Tibial artery (tissue), 4 donors: ENCODE measurements at regions not wholly inside any gene's neighbourhood (a gene's known extent, or its start where the extent isn't known, plus 50 kb on each side); places are given as distances from the start of the nearest gene placed in this dataset.
"Not testable (repeated sequence)": the region's sequence is repeated elsewhere in the genome, so short reads cannot be mapped to it uniquely, and the experiment has no call there.

Experiments used
- DNase-seq, 2 donors: peaks; one replicate each; pipeline ENCODE4 v3.0.0-alpha.2; 2019
- H3K27ac ChIP-seq, 2 donors: fragments of 200-600 bp; sonication (generic) in 1 of 2; 1 replicate in 1 of 2; 2 replicates in 1 of 2; pipeline ENCODE4 v1.5.1; 2018 to 2019; ENCODE audit warnings: mild to moderate bottlenecking in 1 of 2
- H3K27me3 ChIP-seq, 2 donors: fragments of 200-600 bp; sonication (generic) in 1 of 2; one replicate each; pipeline versions ENCODE4 v1.5.1 to v1.6.0; 2016 to 2019
- H3K36me3 ChIP-seq, 3 donors: fragments of 200-600 bp; sonication (generic) in 2 of 3; one replicate each; pipeline ENCODE4 v1.5.1; 2016 to 2019; ENCODE audit warnings: mild to moderate bottlenecking in 2 of 3
- H3K4me1 ChIP-seq, 4 donors: fragments of 200-600 bp; sonication (generic) in 2 of 4; 1 replicate in 3 of 4; 2 replicates in 1 of 4; pipeline ENCODE4 v1.5.1; 2016 to 2019
- H3K4me3 ChIP-seq, 2 donors: fragments of 200-600 bp; sonication (generic) in 1 of 2; 1 replicate in 1 of 2; 2 replicates in 1 of 2; pipeline ENCODE4 v1.5.1; 2018 to 2019; ENCODE audit warnings: mild to moderate bottlenecking in 2 of 2
- H3K9me3 ChIP-seq, 3 donors: fragments of 200-600 bp; sonication (generic) in 1 of 3; one replicate each; pipeline ENCODE4 v1.5.1; 2016 to 2019
- intact Hi-C: fragments of 100-400 bp; cut with DNase I; formaldehyde crosslinking; loops from one replicate; pipeline ENCODE4 v1.15.0; 2023; ENCODE audit warnings: low total_unique reads

GRCh38 chr2:89095060-89095459, 403.6 kb downstream of the RPIA start:
- H3K4me3 ChIP-seq, DNase-seq, intact Hi-C loops, H3K27me3 ChIP-seq, H3K4me1 ChIP-seq, H3K9me3 ChIP-seq, H3K27ac ChIP-seq, H3K36me3 ChIP-seq: not testable (repeated sequence)

DNA sequence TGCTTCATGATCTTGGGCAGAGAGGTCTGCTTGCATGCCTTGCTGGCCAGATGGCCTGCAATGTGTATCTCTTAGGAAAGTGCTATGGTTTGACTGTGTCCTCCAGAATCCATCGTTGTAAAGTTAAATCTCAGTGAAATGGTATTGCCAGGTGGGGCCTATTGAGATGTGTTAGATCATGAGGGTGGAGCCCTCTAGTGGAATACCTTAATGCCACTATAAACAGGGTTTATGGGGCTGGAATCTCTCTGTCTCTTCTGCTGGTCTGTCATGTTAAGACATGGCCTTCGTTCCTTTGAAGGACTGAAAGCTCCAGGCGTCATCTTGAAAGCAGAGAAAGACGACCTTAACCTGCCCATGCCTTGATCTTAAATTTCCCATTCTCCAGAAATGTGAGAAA, 411.1 kb downstream of the RPIA start:
- intact Hi-C loops, H3K4me1 ChIP-seq: not testable (repeated sequence)

GRCh38 chr2:89106369-89107019, 415.0 kb downstream of the RPIA start:
- intact Hi-C loops, H3K27ac ChIP-seq, DNase-seq, H3K4me1 ChIP-seq, H3K4me3 ChIP-seq, H3K36me3 ChIP-seq, H3K27me3 ChIP-seq, H3K9me3 ChIP-seq: not testable (repeated sequence)

More for the DNA sequence above, 411.1 kb downstream of the RPIA start:
- H3K9me3 ChIP-seq, H3K27me3 ChIP-seq, H3K36me3 ChIP-seq, H3K4me3 ChIP-seq, DNase-seq, H3K27ac ChIP-seq: not testable (repeated sequence)

DNA sequence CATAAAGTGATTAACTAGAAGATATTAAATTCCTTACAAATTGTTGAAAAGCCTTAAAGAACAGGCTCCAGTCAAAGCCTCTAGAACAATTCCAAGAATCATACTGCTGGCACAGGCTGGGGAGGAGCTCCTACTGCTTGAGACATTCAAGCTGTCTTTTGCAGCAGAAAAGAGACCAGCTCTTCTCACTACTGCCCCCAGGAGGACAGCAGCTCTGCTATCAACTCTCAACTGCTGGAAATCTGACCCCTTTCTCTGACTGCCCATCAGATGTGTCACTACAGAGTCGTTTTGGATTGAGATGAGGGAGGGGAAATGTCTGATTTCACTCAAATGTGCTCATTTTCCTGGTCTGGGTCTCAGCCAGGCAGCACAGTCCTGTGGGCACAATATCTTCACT, 421.0 kb downstream of the RPIA start:
- H3K27ac ChIP-seq, intact Hi-C loops, DNase-seq, H3K4me1 ChIP-seq, H3K9me3 ChIP-seq, H3K4me3 ChIP-seq, H3K27me3 ChIP-seq, H3K36me3 ChIP-seq: not testable (repeated sequence)

- H3K4me1 ChIP-seq, H3K27me3 ChIP-seq, H3K27ac ChIP-seq, DNase-seq, intact Hi-C loops, H3K4me3 ChIP-seq, H3K36me3 ChIP-seq, H3K9me3 ChIP-seq: not testable (repeated sequence)
These were observed 421.8 kb downstream of the RPIA start for GRCh38 chr2:89113286-89113685.

DNA sequence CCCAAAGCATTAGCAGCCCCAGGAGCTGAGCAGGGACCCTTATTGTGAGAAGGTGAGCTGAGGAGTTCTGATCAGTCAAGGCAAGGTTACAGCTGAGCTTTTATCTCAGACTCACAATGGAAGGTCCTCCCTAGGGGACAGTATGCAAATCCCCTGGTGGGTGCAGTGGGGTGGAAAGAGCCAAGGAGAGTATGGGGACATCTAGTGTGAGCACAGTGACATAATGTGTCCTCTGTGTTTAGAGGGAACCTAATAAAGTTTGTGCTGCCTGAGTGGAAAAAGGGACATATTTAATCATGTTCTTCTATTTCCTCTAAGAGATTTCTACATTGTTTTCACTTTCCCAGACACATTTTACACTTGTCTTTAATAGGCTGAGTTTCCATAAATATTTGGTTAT, 438.0 kb downstream of the RPIA start:
- intact Hi-C loops, H3K4me3 ChIP-seq, H3K27me3 ChIP-seq, H3K4me1 ChIP-seq, H3K27ac ChIP-seq, H3K36me3 ChIP-seq, H3K9me3 ChIP-seq, DNase-seq: not testable (repeated sequence)

DNA sequence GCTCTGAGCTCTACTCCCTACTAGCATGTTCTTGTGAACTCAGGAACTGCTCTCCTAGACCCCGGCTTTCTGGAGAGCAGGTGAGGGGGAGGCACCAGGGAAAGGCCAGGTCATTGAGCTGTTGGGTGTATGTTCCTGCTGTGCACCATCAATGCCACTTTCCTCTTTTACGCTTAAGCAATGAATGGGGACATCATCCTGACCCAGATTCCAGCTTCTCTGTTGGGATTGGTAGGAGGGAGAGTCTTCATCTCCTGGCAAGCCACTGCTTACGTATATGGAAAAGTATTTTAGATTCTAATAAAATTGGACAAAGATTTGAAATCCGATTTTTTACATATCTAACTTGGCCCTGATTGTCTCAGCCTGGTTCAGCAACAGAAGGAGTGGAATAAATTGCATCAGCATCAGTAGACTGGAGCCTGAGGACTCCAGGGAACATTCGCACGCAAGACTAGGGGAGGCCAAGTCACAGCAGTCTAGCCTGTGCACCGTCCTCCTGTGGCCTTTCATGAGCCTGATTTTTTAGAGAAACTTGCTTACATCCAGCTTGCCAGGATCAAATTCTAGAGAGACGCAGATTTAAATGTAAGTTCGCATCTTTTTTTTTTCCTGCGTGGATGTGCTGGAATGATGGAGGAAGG, 439.3 kb downstream of the RPIA start:
- H3K4me1 ChIP-seq, H3K9me3 ChIP-seq, DNase-seq, H3K27ac ChIP-seq, H3K27me3 ChIP-seq, intact Hi-C loops, H3K4me3 ChIP-seq, H3K36me3 ChIP-seq: not testable (repeated sequence)

- H3K9me3 ChIP-seq, H3K4me3 ChIP-seq, DNase-seq, H3K4me1 ChIP-seq, intact Hi-C loops, H3K36me3 ChIP-seq, H3K27ac ChIP-seq, H3K27me3 ChIP-seq: not testable (repeated sequence)
These were observed 451.5 kb downstream of the RPIA start for GRCh38 chr2:89142959-89143358.

GRCh38 chr2:89145342-89145741, 453.9 kb downstream of the RPIA start:
- H3K27ac ChIP-seq, DNase-seq, H3K36me3 ChIP-seq, H3K27me3 ChIP-seq, intact Hi-C loops, H3K9me3 ChIP-seq, H3K4me1 ChIP-seq, H3K4me3 ChIP-seq: not testable (repeated sequence)

- DNase-seq, H3K9me3 ChIP-seq, H3K36me3 ChIP-seq, H3K4me1 ChIP-seq, intact Hi-C loops, H3K27me3 ChIP-seq, H3K4me3 ChIP-seq, H3K27ac ChIP-seq: not testable (repeated sequence)
These were observed 456.8 kb downstream of the RPIA start for GRCh38 chr2:89148256-89148655.

GRCh38 chr2:89151699-89152098, 460.2 kb downstream of the RPIA start:
- H3K9me3 ChIP-seq, intact Hi-C loops, H3K36me3 ChIP-seq, H3K4me1 ChIP-seq, H3K27ac ChIP-seq, DNase-seq, H3K27me3 ChIP-seq, H3K4me3 ChIP-seq: not testable (repeated sequence)

DNA sequence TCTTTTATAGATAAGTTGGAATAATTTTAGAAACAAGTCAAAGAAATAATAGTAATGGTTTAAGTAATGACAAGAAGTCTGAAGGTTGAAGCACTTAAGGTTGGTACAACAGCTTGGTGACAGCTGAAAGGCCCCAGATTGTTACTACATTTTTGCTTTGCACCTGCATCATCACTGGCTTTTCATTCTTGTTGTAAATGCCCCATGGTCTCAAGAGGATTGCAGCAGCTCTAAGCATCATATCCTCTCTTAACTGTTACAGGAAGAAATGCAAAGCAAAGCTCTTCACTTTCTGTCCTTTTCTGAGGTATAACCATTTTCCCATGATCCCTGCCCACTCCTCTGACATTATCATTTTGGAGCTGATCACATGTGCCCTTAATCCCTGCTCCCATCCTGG, 461.0 kb downstream of the RPIA start:
- H3K27ac ChIP-seq, H3K27me3 ChIP-seq, H3K36me3 ChIP-seq, H3K4me1 ChIP-seq, H3K9me3 ChIP-seq, DNase-seq, intact Hi-C loops, H3K4me3 ChIP-seq: not testable (repeated sequence)

GRCh38 chr2:89153210-89153609, 461.7 kb downstream of the RPIA start:
- H3K9me3 ChIP-seq, H3K27me3 ChIP-seq, H3K36me3 ChIP-seq, intact Hi-C loops, H3K4me1 ChIP-seq, H3K4me3 ChIP-seq, H3K27ac ChIP-seq: not testable (repeated sequence)
- peak; percentile 31 to 68 for DNase-seq
